ENCODE measurements at regions not wholly inside any gene's neighbourhood (a gene's known extent, or its start where the extent isn't known, plus 50 kb on each side); places are given as distances from the start of the nearest gene placed in this dataset.

DNA sequence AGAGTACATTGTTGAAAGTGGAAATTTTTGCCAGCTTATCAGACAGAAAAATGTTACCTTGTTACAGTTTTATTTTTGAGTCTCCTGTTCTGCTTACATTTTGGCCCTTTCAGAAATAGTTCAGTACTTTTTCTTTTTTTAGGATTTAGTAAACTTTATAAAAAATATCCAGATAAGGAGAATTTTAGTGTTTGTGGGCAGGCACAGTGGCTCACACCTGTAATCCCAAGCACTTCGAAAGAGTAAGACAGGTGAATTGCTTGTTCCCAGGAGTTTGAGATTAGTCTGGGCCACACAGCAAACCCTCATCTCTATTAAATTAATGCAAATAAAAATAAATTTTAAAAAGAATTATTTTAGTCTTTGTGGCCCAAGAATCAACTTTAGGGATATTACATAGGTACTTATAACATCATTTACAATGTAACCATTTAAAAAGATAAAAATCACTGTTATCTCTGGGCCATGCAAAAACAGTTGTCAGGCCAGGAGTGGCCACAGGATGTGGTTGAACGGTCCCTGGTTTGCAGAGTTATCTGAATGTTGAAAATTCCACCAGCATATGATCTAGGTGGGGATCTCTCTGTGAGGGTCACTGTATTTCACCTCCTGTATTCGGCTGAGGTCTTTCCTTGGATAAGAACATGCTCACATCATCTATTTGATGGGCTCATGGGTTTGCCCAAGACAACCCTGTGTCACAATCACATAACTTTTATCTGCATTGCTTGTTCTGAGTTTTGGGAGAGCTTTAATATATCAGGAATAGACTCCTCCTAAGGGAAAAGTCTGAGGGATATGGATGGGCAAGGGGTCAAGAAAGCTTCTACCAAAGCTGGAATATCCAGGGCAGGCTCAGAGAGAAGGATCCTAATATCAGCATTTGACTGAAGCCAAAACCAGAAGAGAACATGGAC, 91.5 kb downstream of the GGTLC2 start:
- Histone ChIP-seq H3K4me1 (ENCODE audit: insufficient read depth, low read length) (no peaks in the 10 kb centered on the region), H2AK5ac (ENCODE audit: insufficient read length, low read length) (no peak overlapping the region), H3K14ac (ENCODE audit: insufficient read depth, low read length) (no peak overlapping the region), H2AFZ (ENCODE audit: low read length) (no peak overlapping the region), H2BK20ac (ENCODE audit: low read depth, low read length, poor library complexity, severe bottlenecking) (no peak overlapping the region), H3K23me2 (ENCODE audit: insufficient read length, low read depth, low read length, poor library complexity, severe bottlenecking) (no peaks in the 10 kb centered on the region), H3K56ac (ENCODE audit: insufficient read length, low read depth, low read length) (no peak overlapping the region), H3K4me2 (ENCODE audit: insufficient read depth, insufficient read length, low read length) (no peak overlapping the region), H3K79me1 (ENCODE audit: insufficient read depth, low read depth, low read length, poor library complexity, severe bottlenecking) (no peaks in the 10 kb centered on the region), H3K27me3 (ENCODE audit: insufficient read depth, low read length) (peaks cover 13% of the 10 kb centered on the region; the same call in 1 of the 2 replicates), H4K5ac (ENCODE audit: insufficient read length, low read depth, low read length) (no peak overlapping the region), H2BK12ac (ENCODE audit: insufficient read length, low read depth, low read length) (no peak overlapping the region), H2BK120ac (ENCODE audit: low read depth, low read length, poor library complexity, severe bottlenecking) (no peak overlapping the region), H3K9me3 (ENCODE audit: control insufficient read depth, low read depth, low read length) (no peaks in the 10 kb centered on the region), H3K79me2 (ENCODE audit: insufficient read depth, low read length) (no peaks in the 10 kb centered on the region), H2BK5ac (ENCODE audit: insufficient read length, low read length) (no peak overlapping the region), H3K9ac (ENCODE audit: extremely low read depth, insufficient read length, low read length) (no peak overlapping the region), H3T11ph (ENCODE audit: low read length) (no peak overlapping the region), H3K23ac (ENCODE audit: insufficient read length, low read depth, low read length) (no peak overlapping the region), H4K20me1 (ENCODE audit: control insufficient read depth, insufficient read depth, insufficient read length) (no peaks in the 10 kb centered on the region), H4K8ac (replicated peaks; ENCODE audit: insufficient read length, low read depth, low read length) (no peak overlapping the region), H2BK15ac (ENCODE audit: low read depth, low read length) (no peak overlapping the region), H3K27ac (ENCODE audit: insufficient read length, low read depth, low read length) (no peak overlapping the region), H3K4ac (ENCODE audit: low read depth, low read length) (no peak overlapping the region), H4K91ac (ENCODE audit: insufficient read length, low read depth, low read length) (no peak overlapping the region), H3K18ac (ENCODE audit: insufficient read length, low read depth, low read length) (no peak overlapping the region)
- TF ChIP-seq, protein P1, sequence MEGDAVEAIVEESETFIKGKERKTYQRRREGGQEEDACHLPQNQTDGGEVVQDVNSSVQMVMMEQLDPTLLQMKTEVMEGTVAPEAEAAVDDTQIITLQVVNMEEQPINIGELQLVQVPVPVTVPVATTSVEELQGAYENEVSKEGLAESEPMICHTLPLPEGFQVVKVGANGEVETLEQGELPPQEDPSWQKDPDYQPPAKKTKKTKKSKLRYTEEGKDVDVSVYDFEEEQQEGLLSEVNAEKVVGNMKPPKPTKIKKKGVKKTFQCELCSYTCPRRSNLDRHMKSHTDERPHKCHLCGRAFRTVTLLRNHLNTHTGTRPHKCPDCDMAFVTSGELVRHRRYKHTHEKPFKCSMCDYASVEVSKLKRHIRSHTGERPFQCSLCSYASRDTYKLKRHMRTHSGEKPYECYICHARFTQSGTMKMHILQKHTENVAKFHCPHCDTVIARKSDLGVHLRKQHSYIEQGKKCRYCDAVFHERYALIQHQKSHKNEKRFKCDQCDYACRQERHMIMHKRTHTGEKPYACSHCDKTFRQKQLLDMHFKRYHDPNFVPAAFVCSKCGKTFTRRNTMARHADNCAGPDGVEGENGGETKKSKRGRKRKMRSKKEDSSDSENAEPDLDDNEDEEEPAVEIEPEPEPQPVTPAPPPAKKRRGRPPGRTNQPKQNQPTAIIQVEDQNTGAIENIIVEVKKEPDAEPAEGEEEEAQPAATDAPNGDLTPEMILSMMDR (conservative IDR thresholded peaks at IDR 0.05), result no peak
- WGBS (ENCODE audit: extremely low coverage, insufficient read length, low lambda C conversion rate), result no CpG with 5 or more reads among the region's 3 CpGs
- H3K9me3 Mint-ChIP-seq, result no peaks in the 10 kb centered on the region; a peak in 1 of 5 replicates
- no peak overlapping the region for H3K27ac Mint-ChIP-seq
- H3K27me3 Mint-ChIP-seq (ENCODE audit: low read depth), result peaks cover 99% of the 10 kb centered on the region
- H3K36me3 Mint-ChIP-seq (ENCODE audit: insufficient read depth in 1 of 3, low read depth in 3 of 3), result no peaks in the 10 kb centered on the region
- no peak for DNase-seq
- no peak overlapping the region for H3K4me3 Mint-ChIP-seq
- peaks cover 0 to 14% of the 10 kb centered on the region in 2 experiments; a peak in 2 of 4 replicates for H3K4me1 Mint-ChIP-seq
